ENCODE measurements at regions not wholly inside any gene's neighbourhood (a gene's known extent, or its start where the extent isn't known, plus 50 kb on each side); places are given as distances from the start of the nearest gene placed in this dataset.

- Histone ChIP-seq H3K4me2 (ENCODE audit: low read length) (no peak overlapping the region), H3K9ac (ENCODE audit: low read length) (no peak overlapping the region), H3K9me3 (ENCODE audit: insufficient read depth, low read depth, low read length) (peaks cover 9% of the 10 kb centered on the region), H3K4me3 (ENCODE audit: insufficient read depth, low read depth, low read length) (no peak overlapping the region), H4K20me1 (ENCODE audit: insufficient read depth, low read length) (no peaks in the 10 kb centered on the region), H3K4me1 (ENCODE audit: insufficient read depth, low read length) (no peaks in the 10 kb centered on the region), H2AFZ (ENCODE audit: low read depth, low read length) (no peak overlapping the region), H3K27ac (ENCODE audit: low read depth, low read length) (no peak overlapping the region), H3K27me3 (ENCODE audit: insufficient read depth, low read length) (no peaks in the 10 kb centered on the region), H3K79me2 (ENCODE audit: insufficient read depth, low read length) (no peaks in the 10 kb centered on the region), H3K36me3 (ENCODE audit: insufficient read depth, low read length) (no peaks in the 10 kb centered on the region)
- Mint-ChIP-seq H3K9me3 (ENCODE audit: unreplicated experiment) (peaks cover 2% of the 10 kb centered on the region), H3K27ac (ENCODE audit: unreplicated experiment) (no peak overlapping the region), H3K36me3 (ENCODE audit: low read depth, unreplicated experiment) (no peaks in the 10 kb centered on the region), H3K27me3 (ENCODE audit: low read depth, unreplicated experiment) (no peaks in the 10 kb centered on the region), H3K4me1 (ENCODE audit: low read depth, unreplicated experiment) (peaks cover 8% of the 10 kb centered on the region), H3K4me3 (ENCODE audit: unreplicated experiment) (no peak overlapping the region)
- no peak for TF ChIP-seq EZH2 (IDR thresholded peaks at IDR 0.05; ENCODE audit: insufficient read depth, low read length)
- no peak for TF ChIP-seq CTCF (IDR thresholded peaks at IDR 0.05; ENCODE audit: insufficient read depth, low read depth, low read length)
- DNase-seq (ENCODE audit: low read depth) (no peak), FAIRE-seq (no peak)
Observed at GRCh38 chr4:95979961-95980876, 140.3 kb downstream of the PDHA2 start.

GRCh38 chr4:95980877-95981360 is 141.0 kb downstream of the PDHA2 start:
- Histone ChIP-seq H4K20me1 (ENCODE audit: insufficient read depth, low read length) (no peaks in the 10 kb centered on the region), H3K9me3 (ENCODE audit: insufficient read depth, low read depth, low read length) (peaks cover 9% of the 10 kb centered on the region), H3K27me3 (ENCODE audit: insufficient read depth, low read length) (no peaks in the 10 kb centered on the region), H2AFZ (ENCODE audit: low read depth, low read length) (no peak overlapping the region), H3K27ac (ENCODE audit: low read depth, low read length) (no peak overlapping the region), H3K79me2 (ENCODE audit: insufficient read depth, low read length) (no peaks in the 10 kb centered on the region), H3K9ac (ENCODE audit: low read length) (no peak overlapping the region), H3K4me2 (ENCODE audit: low read length) (no peak overlapping the region), H3K36me3 (ENCODE audit: insufficient read depth, low read length) (no peaks in the 10 kb centered on the region), H3K4me3 (ENCODE audit: insufficient read depth, low read depth, low read length) (no peak overlapping the region), H3K4me1 (ENCODE audit: insufficient read depth, low read length) (no peaks in the 10 kb centered on the region)
- Mint-ChIP-seq H3K36me3 (ENCODE audit: low read depth, unreplicated experiment) (no peaks in the 10 kb centered on the region), H3K9me3 (ENCODE audit: unreplicated experiment) (peaks cover 2% of the 10 kb centered on the region), H3K4me3 (ENCODE audit: unreplicated experiment) (no peak overlapping the region), H3K27me3 (ENCODE audit: low read depth, unreplicated experiment) (no peaks in the 10 kb centered on the region), H3K27ac (ENCODE audit: unreplicated experiment) (no peak overlapping the region), H3K4me1 (ENCODE audit: low read depth, unreplicated experiment) (peaks cover 8% of the 10 kb centered on the region)
- TF ChIP-seq CTCF (IDR thresholded peaks at IDR 0.05; ENCODE audit: insufficient read depth, low read depth, low read length), result no peak
- DNase-seq (ENCODE audit: low read depth), result no peak
- no peak for FAIRE-seq

- no peak for FAIRE-seq
- no peaks in the 10 kb centered on the region for H3K4me1 ChIP-seq (ENCODE audit: insufficient read depth, low read length)
- no peaks in the 10 kb centered on the region for H3K36me3 ChIP-seq (ENCODE audit: insufficient read depth, low read length)
- H3K9ac ChIP-seq (ENCODE audit: low read length), result no peak overlapping the region
- TF ChIP-seq EZH2 (IDR thresholded peaks at IDR 0.05; ENCODE audit: insufficient read depth, low read length), result no peak
- no peak for TF ChIP-seq CTCF (IDR thresholded peaks at IDR 0.05; ENCODE audit: insufficient read depth, low read depth, low read length)
- peaks cover 2% of the 10 kb centered on the region for H3K4me1 Mint-ChIP-seq (ENCODE audit: low read depth, unreplicated experiment)
- no peak overlapping the region for H3K27ac ChIP-seq (ENCODE audit: low read depth, low read length)
- no peaks in the 10 kb centered on the region for H3K27me3 ChIP-seq (ENCODE audit: insufficient read depth, low read length)
- peaks cover 2% of the 10 kb centered on the region for H3K9me3 Mint-ChIP-seq (ENCODE audit: unreplicated experiment)
- no peak overlapping the region for H2AFZ ChIP-seq (ENCODE audit: low read depth, low read length)
- H3K79me2 ChIP-seq (ENCODE audit: insufficient read depth, low read length), result no peaks in the 10 kb centered on the region
- no peaks in the 10 kb centered on the region for H3K27me3 Mint-ChIP-seq (ENCODE audit: low read depth, unreplicated experiment)
- H4K20me1 ChIP-seq (ENCODE audit: insufficient read depth, low read length), result no peaks in the 10 kb centered on the region
- H3K36me3 Mint-ChIP-seq (ENCODE audit: low read depth, unreplicated experiment), result no peaks in the 10 kb centered on the region
- H3K27ac Mint-ChIP-seq (ENCODE audit: unreplicated experiment), result no peak overlapping the region
- no peak overlapping the region for H3K4me3 ChIP-seq (ENCODE audit: insufficient read depth, low read depth, low read length)
- peaks cover 9% of the 10 kb centered on the region for H3K9me3 ChIP-seq (ENCODE audit: insufficient read depth, low read depth, low read length)
- H3K4me2 ChIP-seq (ENCODE audit: low read length), result no peak overlapping the region
- no peak overlapping the region for H3K4me3 Mint-ChIP-seq (ENCODE audit: unreplicated experiment)
- no peak for DNase-seq (ENCODE audit: low read depth)
Observed at GRCh38 chr4:95981591-95981990, 141.7 kb downstream of the PDHA2 start.
